Type B pancreatic cell (in vitro differentiated cells): ENCODE measurements at regions not wholly inside any gene's neighbourhood (a gene's known extent, or its start where the extent isn't known, plus 50 kb on each side); places are given as distances from the start of the nearest gene placed in this dataset.

Source experiments
- DNase-seq: peaks from one replicate; pipeline ENCODE4 v3.0.0; 2021; ENCODE audit warnings: mixed read lengths; ENCODE audit not compliant: unreplicated experiment; ENCODE audit errors: extremely low spot score
- H3K27ac Mint-ChIP-seq: 2 replicates; pipeline ENCODE4 v1.8.0; 2021; ENCODE audit warnings: mild to moderate bottlenecking, mixed read lengths
- H3K27me3 Mint-ChIP-seq: 2 replicates; pipeline ENCODE4 v1.8.0; 2021; ENCODE audit warnings: mixed read lengths
- H3K36me3 Mint-ChIP-seq: 2 replicates; pipeline ENCODE4 v1.8.0; 2021; ENCODE audit warnings: mixed read lengths
- H3K4me1 Mint-ChIP-seq: one replicate; pipeline ENCODE4 v1.8.0; 2021; ENCODE audit warnings: mixed read lengths; ENCODE audit not compliant: unreplicated experiment
- H3K4me3 Mint-ChIP-seq: 2 replicates; pipeline ENCODE4 v1.8.0; 2021; ENCODE audit warnings: mild to moderate bottlenecking, mixed read lengths
- H3K9me3 Mint-ChIP-seq: 2 replicates; pipeline ENCODE4 v1.8.0; 2021; ENCODE audit warnings: mixed read lengths
- TF ChIP-seq, protein P1 (sequence below): fragments of 200-600 bp; sonication (generic); conservative IDR thresholded peaks from 2 replicates; pipeline ENCODE4 v1.5.0; 2021; ENCODE audit warnings: antibody characterized with exemption, mild to moderate bottlenecking

DNA sequence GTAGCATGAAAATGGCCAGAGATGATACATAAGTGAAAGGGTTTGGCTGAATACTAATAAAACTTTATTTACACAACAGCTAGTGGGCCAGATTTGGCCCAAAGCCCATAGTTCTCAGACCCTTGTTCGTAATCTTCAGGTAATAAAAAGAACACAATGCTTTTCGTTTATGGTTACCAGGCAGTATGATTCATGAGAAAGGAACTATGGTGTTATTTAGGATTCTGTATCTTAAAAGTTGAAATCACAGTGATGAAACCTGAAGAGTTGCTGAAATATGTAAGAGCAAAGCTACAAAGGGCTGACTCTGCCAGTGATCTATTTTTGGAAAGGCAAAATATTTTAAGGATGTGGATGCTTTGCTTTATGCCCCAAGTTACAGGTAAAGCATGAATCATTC is 192.7 kb downstream of the SMC2 start:
- TF ChIP-seq, protein P1, sequence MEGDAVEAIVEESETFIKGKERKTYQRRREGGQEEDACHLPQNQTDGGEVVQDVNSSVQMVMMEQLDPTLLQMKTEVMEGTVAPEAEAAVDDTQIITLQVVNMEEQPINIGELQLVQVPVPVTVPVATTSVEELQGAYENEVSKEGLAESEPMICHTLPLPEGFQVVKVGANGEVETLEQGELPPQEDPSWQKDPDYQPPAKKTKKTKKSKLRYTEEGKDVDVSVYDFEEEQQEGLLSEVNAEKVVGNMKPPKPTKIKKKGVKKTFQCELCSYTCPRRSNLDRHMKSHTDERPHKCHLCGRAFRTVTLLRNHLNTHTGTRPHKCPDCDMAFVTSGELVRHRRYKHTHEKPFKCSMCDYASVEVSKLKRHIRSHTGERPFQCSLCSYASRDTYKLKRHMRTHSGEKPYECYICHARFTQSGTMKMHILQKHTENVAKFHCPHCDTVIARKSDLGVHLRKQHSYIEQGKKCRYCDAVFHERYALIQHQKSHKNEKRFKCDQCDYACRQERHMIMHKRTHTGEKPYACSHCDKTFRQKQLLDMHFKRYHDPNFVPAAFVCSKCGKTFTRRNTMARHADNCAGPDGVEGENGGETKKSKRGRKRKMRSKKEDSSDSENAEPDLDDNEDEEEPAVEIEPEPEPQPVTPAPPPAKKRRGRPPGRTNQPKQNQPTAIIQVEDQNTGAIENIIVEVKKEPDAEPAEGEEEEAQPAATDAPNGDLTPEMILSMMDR, result no peak
- no peaks in the 10 kb centered on the region for H3K36me3 Mint-ChIP-seq
- no peak overlapping the region for H3K27ac Mint-ChIP-seq

DNA sequence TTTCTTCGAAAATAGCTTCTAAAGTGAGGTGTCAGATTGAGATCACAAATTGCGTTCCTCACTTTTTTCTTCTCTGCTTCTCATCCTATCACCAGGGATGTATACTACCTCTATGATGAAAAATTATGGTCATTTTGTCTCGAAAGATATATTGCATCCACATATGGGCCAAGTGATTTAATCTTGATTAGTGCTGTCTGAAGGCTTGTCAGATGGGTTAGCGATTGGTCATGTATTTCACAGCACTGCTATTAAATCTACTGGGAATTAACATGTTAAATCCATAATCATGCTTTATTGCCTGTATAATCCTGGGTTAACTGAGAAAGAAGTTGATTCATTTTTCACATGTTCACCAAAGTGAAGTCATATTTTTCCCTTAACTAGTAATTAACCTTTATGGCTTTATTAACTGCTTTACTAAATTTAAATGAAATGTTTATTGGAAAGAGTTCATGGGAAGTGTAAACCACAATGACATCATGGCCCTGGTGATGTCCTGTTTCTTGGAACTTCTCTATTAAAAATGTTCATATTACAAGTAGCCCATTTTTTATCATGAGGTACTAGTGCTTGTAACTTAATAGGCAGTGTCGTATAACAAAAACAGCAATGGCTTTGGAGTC is 193.3 kb downstream of the SMC2 start:
- Mint-ChIP-seq H3K27ac (no peak overlapping the region), H3K9me3 (no peaks in the 10 kb centered on the region), H3K4me1 (no peaks in the 10 kb centered on the region), H3K27me3 (no peaks in the 10 kb centered on the region), H3K36me3 (no peaks in the 10 kb centered on the region), H3K4me3 (no peak overlapping the region)
- TF ChIP-seq, protein P1, result no peak
- DNase-seq, result no peak

More for the DNA sequence above, 192.7 kb downstream of the SMC2 start:
- Mint-ChIP-seq H3K9me3 (no peaks in the 10 kb centered on the region), H3K27me3 (no peaks in the 10 kb centered on the region), H3K4me1 (no peaks in the 10 kb centered on the region), H3K4me3 (no peak overlapping the region)
- no peak for DNase-seq

DNA sequence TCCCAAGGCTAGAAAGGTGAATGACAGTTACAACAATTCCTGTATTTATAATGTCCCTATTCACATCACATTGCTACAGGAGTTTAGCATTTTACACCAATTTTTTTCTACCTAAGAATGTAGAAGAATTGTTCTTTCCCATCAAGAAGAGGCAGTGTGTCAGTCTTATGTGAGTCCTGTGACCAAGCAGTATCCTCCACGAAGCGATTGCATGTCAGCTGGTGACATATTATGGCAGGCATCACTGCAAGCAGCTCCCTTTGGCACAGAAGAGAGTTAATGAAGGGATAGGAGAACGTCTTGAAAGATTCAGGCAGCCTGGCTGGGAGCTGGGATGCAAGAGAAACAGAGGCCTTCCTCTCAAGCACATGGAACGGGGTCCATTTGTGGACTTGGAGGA is 199.8 kb downstream of the SMC2 start:
- no peaks in the 10 kb centered on the region for H3K27me3 Mint-ChIP-seq
- no peaks in the 10 kb centered on the region for H3K36me3 Mint-ChIP-seq
- no peaks in the 10 kb centered on the region for H3K9me3 Mint-ChIP-seq
- TF ChIP-seq, protein P1, result no peak
- no peak overlapping the region for H3K27ac Mint-ChIP-seq
- no peak for DNase-seq
- H3K4me1 Mint-ChIP-seq, result no peaks in the 10 kb centered on the region
- H3K4me3 Mint-ChIP-seq, result no peak overlapping the region

DNA sequence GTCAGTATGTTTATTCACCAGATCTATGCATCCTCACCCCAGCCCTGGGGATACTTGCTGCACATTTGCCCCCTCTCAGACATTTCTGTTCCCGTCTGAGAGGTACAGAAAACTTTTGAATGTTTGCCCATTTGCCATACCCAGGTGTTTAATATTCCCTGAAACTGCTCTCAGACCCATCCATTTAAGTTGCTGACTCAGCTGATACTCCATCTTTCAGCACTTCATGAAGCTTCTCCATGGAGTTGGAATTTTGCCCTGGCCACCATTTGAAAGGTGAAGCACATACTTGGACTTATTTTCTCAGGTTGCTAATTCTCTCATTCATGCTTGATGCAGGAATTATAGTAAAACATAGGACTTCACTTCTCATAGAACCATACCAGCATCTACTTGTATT is 203.9 kb upstream of the OR13F1 start:
- H3K36me3 Mint-ChIP-seq, result no peaks in the 10 kb centered on the region
- no peak for DNase-seq
- no peaks in the 10 kb centered on the region for H3K27me3 Mint-ChIP-seq
- no peak overlapping the region for H3K4me3 Mint-ChIP-seq
- H3K27ac Mint-ChIP-seq, result no peak overlapping the region
- no peaks in the 10 kb centered on the region for H3K9me3 Mint-ChIP-seq
- TF ChIP-seq, protein P1, result no peak
- H3K4me1 Mint-ChIP-seq, result no peaks in the 10 kb centered on the region

DNA sequence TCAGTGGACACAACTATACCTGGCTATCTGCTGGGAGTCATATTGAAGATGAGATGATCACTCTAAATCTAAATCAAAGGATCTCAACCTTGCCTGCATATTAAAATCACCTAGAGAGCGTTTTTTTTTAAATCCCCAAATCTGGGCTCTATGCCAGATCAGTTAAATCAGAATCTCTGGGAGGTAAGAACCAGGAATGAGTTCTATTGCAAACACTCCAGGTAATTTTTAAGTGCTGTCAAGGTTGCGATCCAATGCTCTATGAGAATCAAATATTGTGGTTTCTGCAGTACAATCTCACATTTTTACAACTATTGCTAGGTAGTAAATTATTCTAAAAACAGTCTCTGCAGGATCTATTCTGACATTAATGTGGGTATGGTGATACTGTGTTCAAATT is 202.3 kb upstream of the OR13F1 start:
- no peaks in the 10 kb centered on the region for H3K36me3 Mint-ChIP-seq
- H3K4me1 Mint-ChIP-seq, result no peaks in the 10 kb centered on the region
- no peaks in the 10 kb centered on the region for H3K9me3 Mint-ChIP-seq
- no peaks in the 10 kb centered on the region for H3K27me3 Mint-ChIP-seq
- no peak for DNase-seq
- TF ChIP-seq, protein P1, result no peak
- H3K27ac Mint-ChIP-seq, result no peak overlapping the region
- no peak overlapping the region for H3K4me3 Mint-ChIP-seq

DNA sequence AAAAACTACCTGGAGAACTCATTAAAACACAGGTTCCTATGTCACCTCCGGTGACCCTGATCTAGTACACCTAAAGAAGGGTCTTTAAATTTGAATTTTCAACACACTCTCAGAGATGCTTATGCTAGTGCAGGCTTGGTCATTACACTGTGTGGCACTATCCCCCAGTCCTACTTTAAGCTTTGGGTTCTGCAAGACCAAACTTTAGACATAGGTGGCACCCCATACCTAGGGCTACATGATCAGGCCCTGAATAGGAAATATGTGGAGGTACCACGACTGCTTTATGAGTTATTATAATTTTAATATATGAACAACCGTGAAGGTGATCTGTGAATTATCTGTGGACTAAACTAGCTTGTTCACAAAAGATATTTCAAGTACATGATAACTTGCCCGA is 201.3 kb upstream of the OR13F1 start:
- no peak overlapping the region for H3K27ac Mint-ChIP-seq
- DNase-seq, result no peak
- TF ChIP-seq, protein P1, result no peak
- H3K9me3 Mint-ChIP-seq, result peaks cover 2% of the 10 kb centered on the region
- no peak overlapping the region for H3K4me3 Mint-ChIP-seq
- no peaks in the 10 kb centered on the region for H3K36me3 Mint-ChIP-seq
- H3K27me3 Mint-ChIP-seq, result peaks cover 2% of the 10 kb centered on the region
- no peaks in the 10 kb centered on the region for H3K4me1 Mint-ChIP-seq
